Endothelial cell of umbilical vein (primary cell): ENCODE measurements at regions not wholly inside any gene's neighbourhood (a gene's known extent, or its start where the extent isn't known, plus 50 kb on each side); places are given as distances from the start of the nearest gene placed in this dataset.

Experiments
- BruUV-seq: library from RNA; stranded (reverse); fragments of 400-500 nt; replicated peaks from 2 replicates; lab custom pipeline; 2021; lab: Mats Ljungman, UMichigan
- CTCF ChIA-PET: fragments of 300-600, 350-600 bp; sonication (Branson Sonifier 250); formaldehyde crosslinking; loops from one replicate; lab custom pipeline; 2021; ENCODE audit warnings: antibody characterized with exemption, inconsistent platforms; lab: Charles Lee
- POLR2A ChIA-PET: fragments of 300-600, 350-600 bp; sonication (Branson Sonifier 250); formaldehyde crosslinking; loops from one replicate; lab custom pipeline; 2021; ENCODE audit warnings: antibody characterized with exemption, inconsistent platforms; lab: Charles Lee
- DNase-seq: peaks from one replicate; pipeline ENCODE4 v3.0.0-alpha.2; 2011; ENCODE audit warnings: low read depth, low spot score
- FAIRE-seq: peaks from 2 replicates; lab custom pipeline; 2011; peaks lifted over from hg19 to GRCh38; lab: Jason Lieb, UNC
- H2AFZ ChIP-seq: 2 replicates; pipeline ENCODE4 v1.6.0; 2012; ENCODE audit warnings: low read depth, low read length, control low read depth, inconsistent platforms
- H3K27ac ChIP-seq: 2 replicates; pipeline ENCODE4 v1.5.1; 2011; ENCODE audit warnings: low read depth, mild to moderate bottlenecking, control low read depth, low read length, moderate library complexity; ENCODE audit not compliant: insufficient read depth
- H3K27me3 ChIP-seq, 2 experiments: 2 replicates each; pipeline versions ENCODE4 v1.6.0 to v1.6.1; 2011; ENCODE audit warnings: low read length in 2 of 2, mixed read lengths in 1 of 2; ENCODE audit not compliant: control insufficient read depth in 2 of 2, insufficient read depth in 2 of 2
- H3K36me3 ChIP-seq, 2 experiments: 2 replicates in 1 of 2; 3 replicates in 1 of 2; pipeline ENCODE4 v1.5.1; 2011; ENCODE audit warnings: low read length in 2 of 2, mild to moderate bottlenecking in 1 of 2, moderate library complexity in 1 of 2; ENCODE audit not compliant: control insufficient read depth in 2 of 2, insufficient read depth in 2 of 2; ENCODE audit errors: extremely low read depth in 1 of 2
- H3K4me1 ChIP-seq: 3 replicates; pipeline ENCODE4 v1.5.1; 2011; ENCODE audit warnings: mild to moderate bottlenecking, low read length; ENCODE audit not compliant: control insufficient read depth, insufficient read depth; ENCODE audit errors: extremely low read depth
- H3K4me2 ChIP-seq: 2 replicates; pipeline ENCODE4 v1.6.1; 2011; ENCODE audit warnings: low read length, control low read depth, mixed read lengths; ENCODE audit not compliant: insufficient read depth
- H3K4me3 ChIP-seq, 3 experiments: fragments of 200-600 bp in 1 of 3; sonication (generic), shearing (Covaris generic) in 1 of 3; replicated peaks in 1 of 3; 2 replicates each; pipeline ENCODE4 v1.5.1; 2011 to 2016; ENCODE audit warnings: control low read depth in 3 of 3, low read length in 3 of 3, mild to moderate bottlenecking in 2 of 3, inconsistent platforms in 1 of 3, low read depth in 1 of 3, moderate library complexity in 1 of 3; ENCODE audit not compliant: insufficient read depth in 1 of 3
- H3K79me2 ChIP-seq: 2 replicates; pipeline ENCODE4 v1.6.0; 2012; ENCODE audit warnings: low read length, inconsistent platforms; ENCODE audit not compliant: control insufficient read depth, insufficient read depth
- H3K9ac ChIP-seq: replicated peaks from 2 replicates; pipeline ENCODE3; 2011; ENCODE audit warnings: low read length, control low read depth; ENCODE audit not compliant: insufficient read depth; ENCODE audit errors: extremely low read depth
- H3K9me1 ChIP-seq: replicated peaks from 3 replicates; pipeline ENCODE4 v1.6.0; 2011; ENCODE audit warnings: mild to moderate bottlenecking, low read length; ENCODE audit not compliant: control insufficient read depth, insufficient read depth; ENCODE audit errors: extremely low read depth
- H3K9me3 ChIP-seq: replicated peaks from 2 replicates; pipeline ENCODE4 v1.5.1; 2012; ENCODE audit warnings: low read length, inconsistent platforms; ENCODE audit not compliant: control insufficient read depth, insufficient read depth
- H4K20me1 ChIP-seq: replicated peaks from 2 replicates; pipeline ENCODE3; 2011; ENCODE audit warnings: mild to moderate bottlenecking, low read length; ENCODE audit not compliant: control insufficient read depth, insufficient read depth; ENCODE audit errors: extremely low read depth
- CTCF ChIP-seq, 2 donors: IDR thresholded peaks; 1 replicate in 1 of 2; 2 replicates in 1 of 2; pipeline ENCODE4 v1.5.1; 2011; ENCODE audit warnings: low read length in 2 of 2, mild to moderate bottlenecking in 2 of 2, moderate library complexity in 2 of 2, control low read depth in 1 of 2, inconsistent platforms in 1 of 2, low read depth in 1 of 2; ENCODE audit not compliant: insufficient read depth in 1 of 2; ENCODE audit errors: extremely low read depth in 1 of 2
- FOS ChIP-seq: IDR thresholded peaks from 2 replicates; pipeline ENCODE4 v1.6.1; 2011; ENCODE audit warnings: mild to moderate bottlenecking, low read length, moderate library complexity, borderline replicate concordance; ENCODE audit not compliant: insufficient read depth
- GATA2 ChIP-seq: IDR thresholded peaks from 2 replicates; pipeline ENCODE4 v1.7.0; 2011; ENCODE audit warnings: low read depth, mild to moderate bottlenecking, moderate library complexity, mixed read lengths, low read length; ENCODE audit not compliant: insufficient read length, insufficient read depth
- JUN ChIP-seq: IDR thresholded peaks from 2 replicates; pipeline ENCODE4 v1.6.1; 2011; ENCODE audit warnings: borderline replicate concordance, low read depth; ENCODE audit not compliant: insufficient read length, insufficient read depth
- MAX ChIP-seq: IDR thresholded peaks from 2 replicates; pipeline ENCODE4 v1.6.1; 2011; ENCODE audit not compliant: insufficient read depth, insufficient read length
- MYC ChIP-seq: IDR thresholded peaks from one replicate; pipeline ENCODE4 v1.6.1; 2011; ENCODE audit warnings: mild to moderate bottlenecking, low read depth, low read length
- POLR2A ChIP-seq: IDR thresholded peaks from 2 replicates; pipeline ENCODE4 v1.6.1; 2012; ENCODE audit warnings: low read depth, mild to moderate bottlenecking, control low read depth, low read length
- POLR2AphosphoS5 ChIP-seq: IDR thresholded peaks from 2 replicates; pipeline ENCODE4 v1.6.1; 2012; ENCODE audit warnings: low read depth, mild to moderate bottlenecking, control low read depth, low read length, moderate library complexity; ENCODE audit not compliant: insufficient read depth
- dilution Hi-C: fragments of 300-500 bp; cut with MboI; formaldehyde crosslinking; loops from one replicate; pipeline ENCODE4 v1.15.0; 2019; ENCODE audit warnings: low sequenced_read_pairs; ENCODE audit not compliant: extremely low pct_ligation_motif_present
- intact Hi-C: fragments of 100-400 bp; cut with micrococcal nuclease; formaldehyde crosslinking; loops from one replicate; pipeline ENCODE4 v1.10.0; 2022

- Histone ChIP-seq H3K4me3 (no peak overlapping the region), H3K79me2 (no peaks in the 10 kb centered on the region), H3K27me3 (peaks cover 23 to 30% of the 10 kb centered on the region in 2 experiments), H3K9me3 (no peaks in the 10 kb centered on the region), H4K20me1 (no peaks in the 10 kb centered on the region), H3K9ac (no peak overlapping the region), H3K4me2 (no peak overlapping the region), H3K27ac (no peak overlapping the region), H3K36me3 (no peaks in the 10 kb centered on the region), H3K9me1 (no peaks in the 10 kb centered on the region), H3K4me1 (no peaks in the 10 kb centered on the region), H2AFZ (no peak overlapping the region)
- DNase-seq (no peak), FAIRE-seq (no peak)
- dilution Hi-C loops (no loop called here), intact Hi-C loops (no loop called here)
- no peak for TF ChIP-seq POLR2AphosphoS5
- TF ChIP-seq CTCF (IDR thresholded peaks at IDR 0.05; ENCODE audit: extremely low read depth in 1 of 2, insufficient read depth in 1 of 2, low read depth in 1 of 2, low read length in 2 of 2) = no peak
- TF ChIP-seq FOS = no peak
- no peak for TF ChIP-seq JUN
- no peak for TF ChIP-seq MAX
- no peak for TF ChIP-seq POLR2A
- no peak for TF ChIP-seq GATA2
- TF ChIP-seq MYC = no peak
- CTCF ChIA-PET = interaction anchor here (1.4 kb wide), 1 partner anchor 17 kb away, joined by 4 read pairs; no protein-coding TSS in a partner anchor
- BruUV-seq = no TSS peak
- POLR2A ChIA-PET = no interaction called here
Measured at GRCh38 chr2:120578576-120579352, 156.9 kb upstream of the GLI2 start.
